ENCODE measurements at regions not wholly inside any gene's neighbourhood (a gene's known extent, or its start where the extent isn't known, plus 50 kb on each side); places are given as distances from the start of the nearest gene placed in this dataset.

- no peak for DNase-seq
- no peaks in the 10 kb centered on the region for H3K27me3 ChIP-seq (ENCODE audit: insufficient read depth, low read depth, severe bottlenecking)
- TF ChIP-seq CTCF (IDR thresholded peaks at IDR 0.05; ENCODE audit: low read depth, low read length) = no peak
- no peak overlapping the region for H3K27ac ChIP-seq
- H3K36me3 ChIP-seq = no peaks in the 10 kb centered on the region
- H3K9me3 ChIP-seq (ENCODE audit: severe bottlenecking) = no peaks in the 10 kb centered on the region
- H3K4me3 ChIP-seq (ENCODE audit: low read depth, low read length) = no peak overlapping the region
Observed at GRCh38 chr3:104987859-104988258, 378.9 kb upstream of the ALCAM start.

GRCh38 chr3:104988496-104988895 is 378.2 kb upstream of the ALCAM start:
- H3K36me3 ChIP-seq = no peaks in the 10 kb centered on the region
- no peak for DNase-seq
- H3K27ac ChIP-seq = no peak overlapping the region
- no peak for TF ChIP-seq CTCF (IDR thresholded peaks at IDR 0.05; ENCODE audit: low read depth, low read length)
- H3K4me3 ChIP-seq (ENCODE audit: low read depth, low read length) = no peak overlapping the region
- no peaks in the 10 kb centered on the region for H3K27me3 ChIP-seq (ENCODE audit: insufficient read depth, low read depth, severe bottlenecking)
- H3K9me3 ChIP-seq (ENCODE audit: severe bottlenecking) = no peaks in the 10 kb centered on the region

GRCh38 chr3:104989878-104990277 is 376.8 kb upstream of the ALCAM start:
- no peak for DNase-seq
- no peak for TF ChIP-seq CTCF (IDR thresholded peaks at IDR 0.05; ENCODE audit: low read depth, low read length)
- no peaks in the 10 kb centered on the region for H3K27me3 ChIP-seq (ENCODE audit: insufficient read depth, low read depth, severe bottlenecking)
- no peak overlapping the region for H3K27ac ChIP-seq
- no peak overlapping the region for H3K4me3 ChIP-seq (ENCODE audit: low read depth, low read length)
- H3K9me3 ChIP-seq (ENCODE audit: severe bottlenecking) = no peaks in the 10 kb centered on the region
- H3K36me3 ChIP-seq = no peaks in the 10 kb centered on the region

DNA sequence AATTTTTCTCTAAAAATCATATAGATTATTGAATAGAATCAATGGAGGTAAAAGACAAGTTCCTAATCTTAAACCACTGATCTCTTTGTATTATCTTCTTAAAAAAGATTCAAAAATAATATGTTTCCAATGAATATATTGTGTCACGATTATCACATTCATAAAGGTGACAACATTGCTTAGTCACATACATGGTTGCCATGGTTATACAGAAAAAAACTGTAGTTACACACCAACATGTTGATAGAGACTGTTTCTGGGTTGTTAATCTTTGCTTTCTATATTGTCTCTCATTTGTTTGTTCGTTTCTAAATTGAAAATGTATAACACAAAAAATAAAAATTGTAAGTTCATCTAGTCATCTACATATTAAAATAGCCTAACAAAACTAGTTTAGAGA is 376.0 kb upstream of the ALCAM start:
- DNase-seq = no peak
- no peak overlapping the region for H3K4me3 ChIP-seq (ENCODE audit: low read depth, low read length)
- no peaks in the 10 kb centered on the region for H3K9me3 ChIP-seq (ENCODE audit: severe bottlenecking)
- no peak overlapping the region for H3K27ac ChIP-seq
- no peak for TF ChIP-seq CTCF (IDR thresholded peaks at IDR 0.05; ENCODE audit: low read depth, low read length)
- no peaks in the 10 kb centered on the region for H3K36me3 ChIP-seq
- no peaks in the 10 kb centered on the region for H3K27me3 ChIP-seq (ENCODE audit: insufficient read depth, low read depth, severe bottlenecking)

DNA sequence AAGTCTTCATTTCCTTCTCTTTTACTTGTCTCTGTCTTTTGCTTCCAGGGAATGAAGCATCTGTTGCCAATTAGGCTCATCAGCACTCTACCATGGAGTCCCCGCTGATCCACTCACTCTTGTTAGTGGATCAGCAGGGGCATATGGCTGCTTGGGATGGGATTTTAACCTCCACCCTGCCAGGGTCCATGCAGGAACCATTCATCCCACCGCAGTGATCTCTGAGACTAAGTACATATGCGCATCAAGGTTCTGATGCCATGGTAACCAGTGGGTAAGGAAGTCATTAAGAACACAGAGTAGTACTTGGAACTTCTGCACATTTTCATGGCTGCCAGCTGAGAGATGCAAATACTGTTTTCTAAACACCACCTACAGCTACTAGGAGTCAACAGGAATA is 374.0 kb upstream of the ALCAM start:
- Histone ChIP-seq H3K4me3 (ENCODE audit: low read depth, low read length) (no peak overlapping the region), H3K27ac (no peak overlapping the region), H3K36me3 (no peaks in the 10 kb centered on the region), H3K27me3 (ENCODE audit: insufficient read depth, low read depth, severe bottlenecking) (no peaks in the 10 kb centered on the region), H3K9me3 (ENCODE audit: severe bottlenecking) (no peaks in the 10 kb centered on the region)
- peak; percentile 50 for DNase-seq
- no peak for TF ChIP-seq CTCF (IDR thresholded peaks at IDR 0.05; ENCODE audit: low read depth, low read length)

DNA sequence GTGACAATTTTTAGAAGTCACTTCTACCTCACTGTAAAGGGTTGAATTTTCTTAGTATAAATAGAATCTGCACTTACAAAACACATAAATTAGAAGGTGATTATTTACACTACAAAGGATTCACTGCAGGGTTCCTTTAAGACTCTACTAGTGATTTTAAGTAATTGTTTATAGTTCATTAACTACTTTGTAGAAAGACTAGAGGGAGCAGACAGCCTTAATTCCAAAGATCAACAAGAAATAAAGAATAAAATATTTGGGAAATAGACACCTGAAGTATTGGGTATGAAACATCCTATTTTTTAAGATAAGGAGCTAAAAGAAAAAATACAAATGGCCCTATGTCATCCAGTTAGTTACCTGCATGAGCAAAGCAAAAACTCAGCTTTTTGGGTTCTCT is 360.5 kb upstream of the ALCAM start:
- no peaks in the 10 kb centered on the region for H3K36me3 ChIP-seq
- DNase-seq = no peak
- H3K27me3 ChIP-seq (ENCODE audit: insufficient read depth, low read depth, severe bottlenecking) = no peaks in the 10 kb centered on the region
- no peak for TF ChIP-seq CTCF (IDR thresholded peaks at IDR 0.05; ENCODE audit: low read depth, low read length)
- no peak overlapping the region for H3K27ac ChIP-seq
- no peaks in the 10 kb centered on the region for H3K9me3 ChIP-seq (ENCODE audit: severe bottlenecking)
- no peak overlapping the region for H3K4me3 ChIP-seq (ENCODE audit: low read depth, low read length)
